Neural cell (in vitro differentiated cells): ENCODE measurements at regions not wholly inside any gene's neighbourhood (a gene's known extent, or its start where the extent isn't known, plus 50 kb on each side); places are given as distances from the start of the nearest gene placed in this dataset.

Experiments used
- CTCF ChIP-seq: fragments of 450-650 bp; IDR thresholded peaks from 2 replicates; pipeline ENCODE4 v1.5.1; 2014; ENCODE audit warnings: antibody characterized with exemption, mild to moderate bottlenecking, moderate library complexity; ENCODE audit not compliant: poor library complexity, severe bottlenecking
- EP300 ChIP-seq: fragments of 450-650 bp; conservative IDR thresholded peaks from 2 replicates; pipeline ENCODE4 v1.6.1; 2014; ENCODE audit warnings: antibody characterized with exemption, mild to moderate bottlenecking, moderate library complexity; ENCODE audit not compliant: poor library complexity, severe bottlenecking
- EZH2 ChIP-seq: fragments of 200-600, 300-800 bp; shearing (Covaris generic), sonication (generic); IDR thresholded peaks from 2 replicates; pipeline ENCODE4 v1.6.1; 2014; ENCODE audit warnings: antibody characterized with exemption, low read length, borderline replicate concordance, mild to moderate bottlenecking; ENCODE audit not compliant: insufficient read depth, poor library complexity, severe bottlenecking
- POLR2AphosphoS5 ChIP-seq: IDR thresholded peaks from 2 replicates; pipeline ENCODE4 v1.6.1; 2012
- REST ChIP-seq: IDR thresholded peaks from 2 replicates; pipeline ENCODE4 v1.6.1; 2012; ENCODE audit warnings: borderline replicate concordance
- SMC3 ChIP-seq: fragments of 450-650 bp; conservative IDR thresholded peaks from 2 replicates; pipeline ENCODE4 v1.6.1; 2014; ENCODE audit warnings: antibody characterized with exemption, mild to moderate bottlenecking, moderate library complexity; ENCODE audit not compliant: poor library complexity

- no peak for TF ChIP-seq CTCF
- no peak for TF ChIP-seq REST
- TF ChIP-seq POLR2AphosphoS5, result no peak
- TF ChIP-seq EP300, result no peak
- no peak for TF ChIP-seq SMC3
- TF ChIP-seq EZH2, result no peak
Measured at GRCh38 chr6:166733900-166734299, 106.8 kb upstream of the RPS6KA2 start.
